ENCODE measurements at regions not wholly inside any gene's neighbourhood (a gene's known extent, or its start where the extent isn't known, plus 50 kb on each side); places are given as distances from the start of the nearest gene placed in this dataset.

GRCh38 chr15:31504462-31504839, 177.8 kb downstream of the KLF13 start:
- TF ChIP-seq CTCF (conservative IDR thresholded peaks at IDR 0.05 in 1 of 2, IDR thresholded peaks at IDR 0.05 in 1 of 2; ENCODE audit: low read depth in 1 of 2, low read length in 2 of 2): no peak
- TF ChIP-seq EZH2 (IDR thresholded peaks at IDR 0.05; ENCODE audit: low read length, missing control alignments): no peak
